Fibroblast of skin of left quadriceps (primary cell): ENCODE measurements at regions not wholly inside any gene's neighbourhood (a gene's known extent, or its start where the extent isn't known, plus 50 kb on each side); places are given as distances from the start of the nearest gene placed in this dataset.
A peak's percentile ranks its signal among the peaks of the same experiment; 100 is the strongest.

ENCODE experiments used
- DNase-seq, 2 experiments: peaks; one replicate each; pipeline ENCODE4 v3.0.0-alpha.2; 2013; ENCODE audit warnings: low read depth in 2 of 2

GRCh38 chr15:29611057-29611456, 211.2 kb downstream of the TJP1 start:
- DNase-seq: no peak

DNA sequence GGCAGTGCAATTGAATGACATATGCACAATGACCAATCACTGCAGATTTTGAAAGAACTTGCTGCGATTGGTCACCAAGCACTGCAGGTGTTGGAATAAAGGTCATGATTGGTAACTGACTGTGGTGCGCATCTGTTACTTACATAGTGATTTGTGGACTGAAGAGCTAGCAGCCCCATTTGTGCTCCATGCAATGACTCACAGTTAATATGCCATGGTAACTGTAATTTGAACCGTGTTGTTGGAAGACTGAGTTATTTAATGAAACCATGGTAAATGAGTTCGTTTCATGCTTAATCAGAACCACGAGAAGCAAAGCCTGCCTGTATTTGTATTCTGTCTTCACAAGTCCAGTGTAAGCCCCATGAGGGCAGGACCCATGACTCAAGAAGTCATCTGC, 220.5 kb downstream of the TJP1 start:
- no peak for DNase-seq

GRCh38 chr15:29600262-29600661, 222.0 kb downstream of the TJP1 start:
- no peak for DNase-seq

DNA sequence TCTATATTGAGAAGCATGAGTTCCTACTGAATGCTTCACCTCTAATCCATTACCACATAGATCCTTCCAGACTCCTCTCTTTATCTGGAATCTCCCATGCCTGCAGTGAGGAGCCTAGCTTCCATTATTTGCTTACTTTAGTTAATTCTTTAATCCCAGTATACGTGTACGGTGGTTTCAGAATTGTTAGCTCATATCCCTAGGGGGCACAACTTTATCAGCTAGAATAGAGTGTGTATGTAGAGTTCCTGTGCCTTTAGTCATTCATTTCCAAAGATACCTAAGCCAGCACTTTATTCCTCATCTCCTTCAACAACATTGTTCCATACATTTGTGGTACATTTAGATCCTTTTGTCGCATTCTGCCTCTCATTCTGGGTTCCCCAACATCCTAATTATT, 226.0 kb downstream of the TJP1 start:
- peak in 1 of 2 experiments; percentile 18 for DNase-seq

GRCh38 chr15:29593629-29594028, 228.6 kb downstream of the TJP1 start:
- DNase-seq: no peak

- DNase-seq: no peak
These were observed 229.2 kb downstream of the TJP1 start for GRCh38 chr15:29593111-29593510.

DNA sequence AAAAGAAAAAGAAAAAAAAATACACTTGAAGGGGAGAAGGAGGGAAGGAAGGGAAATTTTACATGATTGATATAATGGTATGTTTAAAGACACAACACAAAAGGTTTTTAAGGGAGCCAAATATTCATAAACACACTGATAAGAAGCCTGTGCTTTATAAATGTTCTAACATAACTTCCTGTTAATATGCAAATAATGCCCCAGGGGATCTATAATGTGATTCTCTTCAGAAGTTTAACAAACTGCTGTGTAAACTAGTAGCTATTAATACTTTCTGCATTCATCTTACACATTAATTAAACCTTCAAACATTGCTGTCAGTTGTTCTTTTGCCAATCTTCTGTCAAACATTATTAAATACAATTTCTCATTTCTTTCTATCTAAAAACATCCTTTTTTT, 231.6 kb downstream of the TJP1 start:
- no peak for DNase-seq

- no peak for DNase-seq
These were observed 232.3 kb downstream of the TJP1 start for GRCh38 chr15:29589975-29590374.

DNA sequence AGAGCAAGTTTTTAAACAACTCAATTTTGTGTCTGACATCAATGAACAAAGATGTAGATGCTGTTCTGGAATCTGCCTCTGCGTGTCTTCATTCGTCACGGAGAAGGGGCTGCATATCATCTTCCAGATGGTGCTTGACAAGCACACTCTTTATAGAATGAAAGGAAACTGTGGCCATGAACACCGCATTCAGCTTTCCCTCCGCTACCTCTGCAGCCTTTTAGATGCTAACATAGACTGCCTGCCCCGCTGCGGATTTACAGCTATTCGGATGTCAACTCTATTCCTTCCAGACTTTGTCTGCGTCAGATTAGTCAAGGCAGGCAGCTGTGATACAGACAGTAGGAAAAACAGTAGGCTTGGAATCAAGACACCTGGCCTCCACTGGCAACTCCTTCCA, 232.9 kb downstream of the TJP1 start:
- no peak for DNase-seq

GRCh38 chr15:29573197-29573838, 248.9 kb downstream of the TJP1 start:
- no peak for DNase-seq

- no peak for DNase-seq
These were observed 250.4 kb downstream of the TJP1 start for GRCh38 chr15:29571792-29572431.

- DNase-seq: no peak
These were observed 251.1 kb downstream of the TJP1 start for GRCh38 chr15:29570948-29571791.

DNA sequence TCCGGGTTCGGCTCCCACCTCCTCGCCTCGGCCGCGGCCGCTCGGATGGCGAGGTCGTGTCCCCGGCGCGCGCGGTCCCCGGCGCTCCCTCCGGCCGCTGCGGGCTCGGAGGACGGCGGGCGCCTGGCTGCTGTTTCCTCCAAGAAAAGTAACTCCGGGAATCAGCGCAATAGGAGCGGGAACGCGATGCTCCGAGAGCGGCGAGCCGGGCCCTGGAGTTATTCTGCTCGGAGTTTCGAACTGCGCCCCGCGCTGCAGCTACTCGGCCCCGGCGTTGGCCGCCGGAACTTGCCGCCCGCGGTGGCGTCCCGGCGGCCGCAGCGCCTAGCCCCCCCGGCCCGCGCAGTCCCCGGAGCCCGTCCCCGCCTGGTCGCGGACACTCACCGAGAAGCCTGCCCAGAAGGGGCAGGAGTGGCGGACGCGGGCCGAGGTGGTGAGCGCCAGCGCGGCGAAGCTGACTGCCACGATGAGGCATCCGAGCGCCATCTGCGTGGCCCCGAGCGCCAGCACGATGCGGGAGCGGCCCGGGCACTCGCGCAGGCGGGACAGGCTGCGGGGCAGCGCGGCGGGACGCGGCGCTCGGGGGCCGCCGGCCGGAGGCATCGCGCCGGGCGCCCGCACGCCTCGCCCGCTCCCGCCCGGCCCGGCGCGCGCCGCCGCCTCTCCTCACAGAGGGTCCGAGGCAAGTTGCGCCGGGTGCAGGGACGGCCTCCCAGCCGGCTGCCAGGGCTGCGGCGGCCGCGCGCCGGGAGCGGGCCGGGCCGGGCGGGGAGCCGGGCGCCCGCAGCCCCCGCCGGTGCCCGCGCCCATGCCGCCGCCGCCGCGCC, 251.9 kb downstream of the TJP1 start:
- DNase-seq: no peak

- no peak for DNase-seq
These were observed 252.7 kb downstream of the TJP1 start for GRCh38 chr15:29569533-29570092.

- no peak for DNase-seq
These were observed 253.3 kb downstream of the TJP1 start for GRCh38 chr15:29568840-29569532.

DNA sequence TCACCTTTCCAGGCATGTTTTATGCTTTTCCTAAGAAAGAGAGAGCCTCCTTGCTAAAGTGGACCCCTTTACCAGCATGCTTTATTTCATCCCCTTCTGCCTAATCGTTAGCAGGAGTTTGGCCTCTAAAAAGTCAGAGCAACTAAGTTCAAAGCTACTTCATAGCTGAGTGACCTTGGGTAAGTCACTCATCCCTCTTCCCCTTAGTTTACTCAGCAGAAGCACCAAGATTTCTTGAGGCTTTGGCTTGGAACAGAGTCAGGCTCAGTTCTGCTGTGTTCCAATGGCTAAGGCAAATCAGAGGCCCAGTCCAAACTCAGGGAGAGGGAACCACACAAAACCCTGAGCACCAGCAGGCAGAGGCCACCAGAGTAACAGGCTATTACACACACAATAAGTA, 254.9 kb downstream of the TJP1 start:
- DNase-seq: no peak

GRCh38 chr15:29566914-29567313, 255.4 kb downstream of the TJP1 start:
- no peak for DNase-seq

DNA sequence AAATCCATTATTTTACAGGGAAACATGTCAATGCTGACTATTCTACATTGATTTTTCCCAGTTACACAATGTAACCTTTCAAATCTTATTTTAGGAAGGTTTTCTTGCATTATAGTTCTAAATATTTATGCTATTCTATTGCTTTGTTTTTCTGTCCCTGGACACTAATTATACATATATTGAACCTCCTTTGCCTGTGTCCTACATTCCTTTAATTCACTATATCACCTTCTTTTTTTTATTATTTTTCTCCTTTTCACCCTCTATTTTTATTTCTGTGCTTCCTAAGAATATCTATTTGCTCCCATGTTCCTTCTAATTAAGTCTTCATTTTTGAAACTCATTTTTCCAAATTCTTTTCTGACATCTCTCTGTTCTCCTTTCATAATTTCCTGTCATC, 259.2 kb downstream of the TJP1 start:
- no peak for DNase-seq

DNA sequence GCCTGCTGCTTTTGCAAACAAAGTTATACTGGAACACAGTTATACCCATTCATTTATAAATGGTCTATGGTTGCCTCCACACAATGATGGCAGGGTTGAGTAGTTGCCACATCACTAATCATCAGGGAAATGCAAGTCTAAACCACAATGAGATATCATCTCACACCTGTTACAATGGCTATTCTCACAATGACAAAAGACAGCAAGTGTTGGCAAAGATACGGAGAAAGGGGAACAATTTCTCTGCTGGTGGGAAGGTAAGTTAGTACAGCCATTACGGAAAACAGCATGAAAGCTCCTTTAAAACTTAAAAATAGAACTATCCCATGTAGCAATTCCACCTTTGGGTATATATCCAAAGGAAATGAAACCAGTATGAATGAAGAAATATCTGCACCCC, 261.4 kb downstream of the TJP1 start:
- DNase-seq: no peak

GRCh38 chr15:29558261-29558660, 264.0 kb downstream of the TJP1 start:
- no peak for DNase-seq

GRCh38 chr15:29557171-29557570, 265.1 kb downstream of the TJP1 start:
- no peak for DNase-seq
